H1 (cell line): ENCODE measurements at regions not wholly inside any gene's neighbourhood (a gene's known extent, or its start where the extent isn't known, plus 50 kb on each side); places are given as distances from the start of the nearest gene placed in this dataset.

Source experiments
- GABPA ChIP-seq: IDR thresholded peaks from 2 replicates; pipeline ENCODE4 v1.6.1; 2011; ENCODE audit warnings: mild to moderate bottlenecking, low read length, moderate library complexity, borderline replicate concordance; ENCODE audit not compliant: insufficient read depth
- POLR2A ChIP-seq, 2 experiments: IDR thresholded peaks; 1 replicate in 1 of 2; 2 replicates in 1 of 2; pipeline ENCODE4 v1.6.1; 2011; ENCODE audit warnings: low read depth in 2 of 2, low read length in 2 of 2, mild to moderate bottlenecking in 2 of 2; ENCODE audit errors: control extremely low read depth in 1 of 2
- POLR2AphosphoS5 ChIP-seq: IDR thresholded peaks from 2 replicates; pipeline ENCODE4 v1.6.1; 2011; ENCODE audit warnings: low read depth, low read length
- POU5F1 ChIP-seq: IDR thresholded peaks from 2 replicates; pipeline ENCODE4 v1.6.1; 2011; ENCODE audit warnings: low read depth, mild to moderate bottlenecking, low read length, moderate library complexity
- RFX5 ChIP-seq: IDR thresholded peaks from 2 replicates; pipeline ENCODE4 v1.6.1; 2011; ENCODE audit warnings: low read depth, low read length, improper control_type of control experiment, borderline replicate concordance
- RXRA ChIP-seq: IDR thresholded peaks from 2 replicates; pipeline ENCODE4 v1.6.1; 2011; ENCODE audit warnings: low read depth, mild to moderate bottlenecking, low read length, moderate library complexity; ENCODE audit not compliant: insufficient read depth
- TAF1 ChIP-seq: IDR thresholded peaks from 2 replicates; pipeline ENCODE4 v1.6.1; 2011; ENCODE audit warnings: mild to moderate bottlenecking, low read depth, low read length
- TAF7 ChIP-seq: optimal IDR thresholded peaks from 2 replicates; pipeline ENCODE3; 2011; ENCODE audit warnings: low read depth, mild to moderate bottlenecking, inconsistent platforms, low read length, moderate library complexity, borderline replicate concordance
- TCF12 ChIP-seq: IDR thresholded peaks from 2 replicates; pipeline ENCODE4 v1.6.1; 2011; ENCODE audit warnings: low read depth, mild to moderate bottlenecking, low read length
- YY1 ChIP-seq: IDR thresholded peaks from 2 replicates; pipeline ENCODE4 v1.6.1; 2011; ENCODE audit warnings: low read depth, mild to moderate bottlenecking, low read length
- TF ChIP-seq, protein P1 (sequence below), 3 experiments: IDR thresholded peaks; 1 replicate in 2 of 3; 2 replicates in 1 of 3; pipeline versions ENCODE4 v1.5.1 to v1.6.1; 2011; ENCODE audit warnings: low read length in 3 of 3, mild to moderate bottlenecking in 3 of 3, inconsistent platforms in 2 of 3, low read depth in 1 of 3, moderate library complexity in 1 of 3; ENCODE audit not compliant: insufficient read depth in 1 of 3; ENCODE audit errors: control extremely low read depth in 1 of 3
- TF ChIP-seq, protein P2 (sequence below): IDR thresholded peaks from 2 replicates; pipeline ENCODE4 v1.6.1; 2011; ENCODE audit warnings: low read depth, mild to moderate bottlenecking, low read length; ENCODE audit not compliant: insufficient read depth
- TF ChIP-seq, protein P3 (sequence below): IDR thresholded peaks from 2 replicates; pipeline ENCODE4 v1.6.1; 2012; ENCODE audit warnings: low read length, inconsistent platforms
- TF ChIP-seq, protein P4 (sequence below): IDR thresholded peaks from 2 replicates; pipeline ENCODE4 v1.6.1; 2012; ENCODE audit warnings: inconsistent platforms

DNA sequence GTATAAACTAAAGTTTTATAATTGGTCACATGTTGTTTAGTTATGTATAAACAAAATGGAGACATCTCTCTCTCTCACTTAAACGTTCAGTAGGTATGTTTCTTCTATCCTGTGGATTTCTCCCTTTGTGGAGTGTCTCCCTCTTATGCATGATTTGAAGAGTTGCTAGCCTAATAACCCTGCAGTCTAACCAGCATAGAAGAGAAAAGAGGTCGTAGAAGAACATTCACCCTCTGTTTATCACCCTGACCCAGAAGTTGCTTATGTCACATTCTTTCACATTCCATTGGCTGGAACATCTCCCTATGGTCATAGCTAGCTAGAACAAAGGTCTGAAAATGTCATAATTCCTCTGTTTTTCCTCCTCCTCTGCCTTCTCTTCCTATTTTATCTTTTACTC, 176.8 kb upstream of the PCDH20 start:
- TF ChIP-seq, protein P1, sequence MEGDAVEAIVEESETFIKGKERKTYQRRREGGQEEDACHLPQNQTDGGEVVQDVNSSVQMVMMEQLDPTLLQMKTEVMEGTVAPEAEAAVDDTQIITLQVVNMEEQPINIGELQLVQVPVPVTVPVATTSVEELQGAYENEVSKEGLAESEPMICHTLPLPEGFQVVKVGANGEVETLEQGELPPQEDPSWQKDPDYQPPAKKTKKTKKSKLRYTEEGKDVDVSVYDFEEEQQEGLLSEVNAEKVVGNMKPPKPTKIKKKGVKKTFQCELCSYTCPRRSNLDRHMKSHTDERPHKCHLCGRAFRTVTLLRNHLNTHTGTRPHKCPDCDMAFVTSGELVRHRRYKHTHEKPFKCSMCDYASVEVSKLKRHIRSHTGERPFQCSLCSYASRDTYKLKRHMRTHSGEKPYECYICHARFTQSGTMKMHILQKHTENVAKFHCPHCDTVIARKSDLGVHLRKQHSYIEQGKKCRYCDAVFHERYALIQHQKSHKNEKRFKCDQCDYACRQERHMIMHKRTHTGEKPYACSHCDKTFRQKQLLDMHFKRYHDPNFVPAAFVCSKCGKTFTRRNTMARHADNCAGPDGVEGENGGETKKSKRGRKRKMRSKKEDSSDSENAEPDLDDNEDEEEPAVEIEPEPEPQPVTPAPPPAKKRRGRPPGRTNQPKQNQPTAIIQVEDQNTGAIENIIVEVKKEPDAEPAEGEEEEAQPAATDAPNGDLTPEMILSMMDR (IDR thresholded peaks at IDR 0.05; ENCODE audit: control extremely low read depth in 1 of 3, insufficient read depth in 1 of 3, low read depth in 1 of 3, low read length in 3 of 3) = no peak
- TF ChIP-seq, protein P2, sequence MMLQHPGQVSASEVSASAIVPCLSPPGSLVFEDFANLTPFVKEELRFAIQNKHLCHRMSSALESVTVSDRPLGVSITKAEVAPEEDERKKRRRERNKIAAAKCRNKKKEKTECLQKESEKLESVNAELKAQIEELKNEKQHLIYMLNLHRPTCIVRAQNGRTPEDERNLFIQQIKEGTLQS = no peak
- TF ChIP-seq GABPA (no peak), TAF1 (no peak), POLR2A (IDR thresholded peaks at IDR 0.05; ENCODE audit: control extremely low read depth in 1 of 2, low read depth in 2 of 2, low read length in 2 of 2) (no peak), RXRA (no peak), YY1 (no peak), TAF7 (no peak), RFX5 (no peak), TCF12 (no peak), POU5F1 (no peak), POLR2AphosphoS5 (no peak)
- TF ChIP-seq, protein P3, sequence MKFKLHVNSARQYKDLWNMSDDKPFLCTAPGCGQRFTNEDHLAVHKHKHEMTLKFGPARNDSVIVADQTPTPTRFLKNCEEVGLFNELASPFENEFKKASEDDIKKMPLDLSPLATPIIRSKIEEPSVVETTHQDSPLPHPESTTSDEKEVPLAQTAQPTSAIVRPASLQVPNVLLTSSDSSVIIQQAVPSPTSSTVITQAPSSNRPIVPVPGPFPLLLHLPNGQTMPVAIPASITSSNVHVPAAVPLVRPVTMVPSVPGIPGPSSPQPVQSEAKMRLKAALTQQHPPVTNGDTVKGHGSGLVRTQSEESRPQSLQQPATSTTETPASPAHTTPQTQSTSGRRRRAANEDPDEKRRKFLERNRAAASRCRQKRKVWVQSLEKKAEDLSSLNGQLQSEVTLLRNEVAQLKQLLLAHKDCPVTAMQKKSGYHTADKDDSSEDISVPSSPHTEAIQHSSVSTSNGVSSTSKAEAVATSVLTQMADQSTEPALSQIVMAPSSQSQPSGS = no peak
- TF ChIP-seq, protein P4, sequence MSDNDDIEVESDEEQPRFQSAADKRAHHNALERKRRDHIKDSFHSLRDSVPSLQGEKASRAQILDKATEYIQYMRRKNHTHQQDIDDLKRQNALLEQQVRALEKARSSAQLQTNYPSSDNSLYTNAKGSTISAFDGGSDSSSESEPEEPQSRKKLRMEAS = no peak
